Spleen (tissue), 7 donors: ENCODE measurements at regions not wholly inside any gene's neighbourhood (a gene's known extent, or its start where the extent isn't known, plus 50 kb on each side); places are given as distances from the start of the nearest gene placed in this dataset.

Source experiments
- POLR2AphosphoS5 ChIP-seq, 3 donors: sonication (generic); formaldehyde crosslinking; IDR thresholded peaks; one replicate each; pipeline ENCODE4 v1.5.1; 2017; ENCODE audit warnings: antibody characterized with exemption in 3 of 3
- TF ChIP-seq, protein P1 (sequence below), 11 experiments: fragments of 200-600 bp in 7 of 11; fragments of 450-650 bp in 4 of 11; sonication (generic) in 4 of 11; IDR thresholded peaks in 8 of 11; conservative IDR thresholded peaks in 3 of 11; 1 replicate in 7 of 11; 2 replicates in 4 of 11; pipeline versions ENCODE4 v1.4.0 to v1.8.0; 2016 to 2021; ENCODE audit warnings: antibody characterized with exemption in 11 of 11, inconsistent platforms in 4 of 11, mild to moderate bottlenecking in 1 of 11
- donor health status: DM: no; HTN: no; CAD: no; lungs with moderate emphysema.
- donor health status: DM: no; HTN: no; CAD: no.
- donor health status: DM: no; HTN: no; CAD: no.

DNA sequence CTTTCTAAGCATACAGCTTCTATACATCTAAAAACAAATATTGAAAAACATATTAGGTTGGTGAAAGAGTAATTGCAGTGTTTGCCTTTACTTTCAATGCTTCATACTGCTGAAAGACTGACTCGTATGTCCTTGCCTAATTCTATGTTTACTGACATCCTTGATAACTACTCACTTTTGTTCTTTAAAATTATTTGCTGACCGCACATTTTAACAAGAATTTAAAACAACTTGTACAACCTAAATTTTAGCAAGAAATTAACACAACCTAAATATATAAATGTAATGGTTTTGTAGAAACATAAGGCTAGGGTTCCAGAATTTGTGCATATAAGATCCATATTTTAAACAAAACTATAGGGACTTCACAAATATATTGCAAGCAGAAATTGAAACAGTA is 640.2 kb upstream of the MMS22L start:
- TF ChIP-seq, protein P1, sequence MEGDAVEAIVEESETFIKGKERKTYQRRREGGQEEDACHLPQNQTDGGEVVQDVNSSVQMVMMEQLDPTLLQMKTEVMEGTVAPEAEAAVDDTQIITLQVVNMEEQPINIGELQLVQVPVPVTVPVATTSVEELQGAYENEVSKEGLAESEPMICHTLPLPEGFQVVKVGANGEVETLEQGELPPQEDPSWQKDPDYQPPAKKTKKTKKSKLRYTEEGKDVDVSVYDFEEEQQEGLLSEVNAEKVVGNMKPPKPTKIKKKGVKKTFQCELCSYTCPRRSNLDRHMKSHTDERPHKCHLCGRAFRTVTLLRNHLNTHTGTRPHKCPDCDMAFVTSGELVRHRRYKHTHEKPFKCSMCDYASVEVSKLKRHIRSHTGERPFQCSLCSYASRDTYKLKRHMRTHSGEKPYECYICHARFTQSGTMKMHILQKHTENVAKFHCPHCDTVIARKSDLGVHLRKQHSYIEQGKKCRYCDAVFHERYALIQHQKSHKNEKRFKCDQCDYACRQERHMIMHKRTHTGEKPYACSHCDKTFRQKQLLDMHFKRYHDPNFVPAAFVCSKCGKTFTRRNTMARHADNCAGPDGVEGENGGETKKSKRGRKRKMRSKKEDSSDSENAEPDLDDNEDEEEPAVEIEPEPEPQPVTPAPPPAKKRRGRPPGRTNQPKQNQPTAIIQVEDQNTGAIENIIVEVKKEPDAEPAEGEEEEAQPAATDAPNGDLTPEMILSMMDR (IDR thresholded peaks at IDR 0.05 in 8 of 11, conservative IDR thresholded peaks at IDR 0.05 in 3 of 11) = no peak
- TF ChIP-seq POLR2AphosphoS5 (IDR thresholded peaks at IDR 0.05) = no peak
